Keratinocyte (primary cell): ENCODE measurements at regions not wholly inside any gene's neighbourhood (a gene's known extent, or its start where the extent isn't known, plus 50 kb on each side); places are given as distances from the start of the nearest gene placed in this dataset.
"Not testable (repeated sequence)": the region's sequence is repeated elsewhere in the genome, so short reads cannot be mapped to it uniquely, and the experiment has no call there.

Experiments used
- EZH2 ChIP-seq: IDR thresholded peaks from one replicate; pipeline ENCODE4 v1.6.1; 2012; ENCODE audit warnings: inconsistent platforms, mild to moderate bottlenecking, low read length, moderate library complexity
- TF ChIP-seq, protein P1 (sequence below), 3 experiments: IDR thresholded peaks in 1 of 3; conservative IDR thresholded peaks in 1 of 3; optimal IDR thresholded peaks in 1 of 3; 2 replicates in 2 of 3; 3 replicates in 1 of 3; pipeline versions ENCODE3 to v1.5.1; 2011; ENCODE audit warnings: low read length in 3 of 3, mild to moderate bottlenecking in 3 of 3, moderate library complexity in 2 of 3, control low read depth in 1 of 3, inconsistent platforms in 1 of 3; ENCODE audit not compliant: insufficient read depth in 2 of 3; ENCODE audit errors: extremely low read depth in 1 of 3

DNA sequence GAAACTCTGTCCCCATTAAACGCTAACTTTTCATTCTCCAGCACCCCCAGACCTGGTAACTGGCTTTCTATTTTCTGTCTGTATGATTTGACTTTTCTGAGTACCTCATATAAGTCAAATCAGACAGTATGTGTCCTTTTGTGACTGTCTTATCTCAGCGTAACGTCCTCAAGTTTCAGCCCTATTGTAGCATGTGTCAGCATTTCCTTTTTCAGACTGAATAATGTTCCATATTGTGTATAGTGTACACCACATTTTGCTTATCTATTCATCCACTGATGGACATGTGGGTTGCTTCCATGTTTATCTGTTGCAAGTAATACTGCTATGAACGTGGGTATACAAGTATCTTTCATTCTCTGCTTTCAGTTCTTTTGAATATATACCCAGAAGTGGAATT, 242.4 kb downstream of the RTP5 start:
- not testable (repeated sequence) for TF ChIP-seq EZH2
- TF ChIP-seq, protein P1, sequence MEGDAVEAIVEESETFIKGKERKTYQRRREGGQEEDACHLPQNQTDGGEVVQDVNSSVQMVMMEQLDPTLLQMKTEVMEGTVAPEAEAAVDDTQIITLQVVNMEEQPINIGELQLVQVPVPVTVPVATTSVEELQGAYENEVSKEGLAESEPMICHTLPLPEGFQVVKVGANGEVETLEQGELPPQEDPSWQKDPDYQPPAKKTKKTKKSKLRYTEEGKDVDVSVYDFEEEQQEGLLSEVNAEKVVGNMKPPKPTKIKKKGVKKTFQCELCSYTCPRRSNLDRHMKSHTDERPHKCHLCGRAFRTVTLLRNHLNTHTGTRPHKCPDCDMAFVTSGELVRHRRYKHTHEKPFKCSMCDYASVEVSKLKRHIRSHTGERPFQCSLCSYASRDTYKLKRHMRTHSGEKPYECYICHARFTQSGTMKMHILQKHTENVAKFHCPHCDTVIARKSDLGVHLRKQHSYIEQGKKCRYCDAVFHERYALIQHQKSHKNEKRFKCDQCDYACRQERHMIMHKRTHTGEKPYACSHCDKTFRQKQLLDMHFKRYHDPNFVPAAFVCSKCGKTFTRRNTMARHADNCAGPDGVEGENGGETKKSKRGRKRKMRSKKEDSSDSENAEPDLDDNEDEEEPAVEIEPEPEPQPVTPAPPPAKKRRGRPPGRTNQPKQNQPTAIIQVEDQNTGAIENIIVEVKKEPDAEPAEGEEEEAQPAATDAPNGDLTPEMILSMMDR (optimal IDR thresholded peaks at IDR 0.05 in 1 of 3, IDR thresholded peaks at IDR 0.05 in 1 of 3, conservative IDR thresholded peaks at IDR 0.05 in 1 of 3; ENCODE audit: extremely low read depth in 1 of 3, insufficient read depth in 2 of 3, low read length in 3 of 3) = not testable (repeated sequence)
